ENCODE measurements at regions not wholly inside any gene's neighbourhood (a gene's known extent, or its start where the extent isn't known, plus 50 kb on each side); places are given as distances from the start of the nearest gene placed in this dataset.
A peak's percentile ranks its signal among the peaks of the same experiment; 100 is the strongest.

GRCh38 chr16:85462714-85463611 is 150.2 kb upstream of the GSE1 start:
- peak in 1 of 56 donors; percentile 59 for DNase-seq

- no peak for DNase-seq
Measured at GRCh38 chr16:85463672-85464382, 149.3 kb upstream of the GSE1 start.

- no peak for DNase-seq
Measured at GRCh38 chr16:85464383-85465305, 148.5 kb upstream of the GSE1 start.

GRCh38 chr16:85465328-85466303 is 147.5 kb upstream of the GSE1 start:
- peak in 3 of 56 donors; percentile 16 to 34 (median 20) for DNase-seq

- DNase-seq = no peak
Measured at GRCh38 chr16:85466304-85466700, 146.8 kb upstream of the GSE1 start.

GRCh38 chr16:85466989-85467388 is 146.1 kb upstream of the GSE1 start:
- no peak for DNase-seq

GRCh38 chr16:85469929-85470590 is 143.1 kb upstream of the GSE1 start:
- no peak for DNase-seq

GRCh38 chr16:85470873-85471272 is 142.2 kb upstream of the GSE1 start:
- DNase-seq = no peak

- no peak for DNase-seq
Measured at GRCh38 chr16:85471469-85472431, 141.4 kb upstream of the GSE1 start.

GRCh38 chr16:85472514-85472913 is 140.6 kb upstream of the GSE1 start:
- DNase-seq = no peak

- DNase-seq = no peak
Measured at GRCh38 chr16:85473323-85473722, 139.8 kb upstream of the GSE1 start.

GRCh38 chr16:85473909-85474620 is 139.1 kb upstream of the GSE1 start:
- no peak for DNase-seq

- no peak for DNase-seq
Measured at GRCh38 chr16:85474621-85475217, 138.4 kb upstream of the GSE1 start.

- DNase-seq = no peak
Measured at GRCh38 chr16:85475233-85475632, 137.9 kb upstream of the GSE1 start.

GRCh38 chr16:85475691-85476300 is 137.3 kb upstream of the GSE1 start:
- DNase-seq = no peak

- no peak for DNase-seq
Measured at GRCh38 chr16:85476389-85476788, 136.7 kb upstream of the GSE1 start.

GRCh38 chr16:85477801-85478363 is 135.2 kb upstream of the GSE1 start:
- DNase-seq = no peak
